AG04449 (cell line): ENCODE measurements at regions not wholly inside any gene's neighbourhood (a gene's known extent, or its start where the extent isn't known, plus 50 kb on each side); places are given as distances from the start of the nearest gene placed in this dataset.

ENCODE experiments used
- CTCF ChIA-PET: fragments of 350-600 bp; formaldehyde crosslinking; extraction: SDS; loops from one replicate; lab custom pipeline; 2021; ENCODE audit warnings: antibody characterized with exemption; lab: Yijun Ruan, JAX
- POLR2A ChIA-PET: fragments of 400-600, 350-600 bp; formaldehyde crosslinking; extraction: SDS; loops from one replicate; lab custom pipeline; 2020; ENCODE audit warnings: antibody characterized with exemption, inconsistent platforms; lab: Yijun Ruan, JAX
- DNase-seq: peaks from one replicate; pipeline ENCODE4 v3.0.0-alpha.2; 2010; ENCODE audit warnings: low read depth, low spot score
- H3K4me3 ChIP-seq: 2 replicates; pipeline ENCODE4 v1.5.1; 2011; ENCODE audit warnings: low read depth, mild to moderate bottlenecking, control low read depth, low read length
- TF ChIP-seq, protein P1 (sequence below): IDR thresholded peaks from one replicate; pipeline ENCODE4 v1.5.1; 2011; ENCODE audit warnings: mild to moderate bottlenecking, moderate library complexity, low read length, control low read depth, inconsistent platforms; ENCODE audit not compliant: insufficient read depth; ENCODE audit errors: missing control alignments

DNA sequence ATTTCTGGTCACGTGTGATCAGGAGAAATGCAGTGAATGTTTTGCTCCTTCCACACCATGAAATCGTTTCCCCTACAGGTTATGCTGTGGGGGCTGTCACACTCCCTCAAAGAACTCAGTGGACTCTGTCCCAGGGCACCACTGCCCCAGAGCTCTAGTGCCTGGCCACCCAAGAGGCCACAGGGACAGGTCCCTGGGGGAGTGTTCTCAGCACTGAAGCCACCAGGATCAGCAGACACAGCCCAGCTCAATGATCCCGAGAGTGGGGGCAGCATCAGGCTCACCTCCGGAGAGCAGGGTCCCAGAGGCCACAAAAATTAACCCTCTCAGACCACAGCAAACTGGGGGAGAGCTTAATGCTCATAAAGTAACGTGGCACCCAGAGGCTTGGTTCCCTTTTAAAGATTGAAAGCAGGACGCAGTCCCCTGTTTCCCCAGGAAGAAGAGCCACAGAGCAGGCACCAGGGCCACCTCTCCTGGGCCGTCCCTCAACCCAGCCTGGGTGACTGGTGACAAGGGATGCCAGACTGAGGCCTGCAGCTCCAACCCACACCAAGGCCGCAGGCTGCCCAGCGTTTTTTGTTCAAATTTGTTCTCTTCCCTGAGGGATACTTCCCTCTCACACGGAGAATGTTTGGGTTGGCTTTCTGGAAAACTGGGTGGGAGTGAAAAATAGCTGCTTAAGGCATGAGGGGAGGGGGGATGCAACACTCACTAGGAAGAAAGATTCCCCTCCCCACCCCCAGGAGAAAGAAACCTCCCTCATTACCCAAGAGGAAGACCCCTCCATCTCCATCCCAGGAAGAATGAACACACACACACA, 123.3 kb upstream of the IGF1R start:
- CTCF ChIA-PET: interaction anchor here (0.7 to 4.2 kb wide), 4 partner anchors 10 to 326 kb away, joined by 3 to 30 read pairs (median 4); partner anchors contain the start of gene IGF1R
- H3K4me3 ChIP-seq: no peak overlapping the region
- POLR2A ChIA-PET: no interaction called here
- TF ChIP-seq, protein P1, sequence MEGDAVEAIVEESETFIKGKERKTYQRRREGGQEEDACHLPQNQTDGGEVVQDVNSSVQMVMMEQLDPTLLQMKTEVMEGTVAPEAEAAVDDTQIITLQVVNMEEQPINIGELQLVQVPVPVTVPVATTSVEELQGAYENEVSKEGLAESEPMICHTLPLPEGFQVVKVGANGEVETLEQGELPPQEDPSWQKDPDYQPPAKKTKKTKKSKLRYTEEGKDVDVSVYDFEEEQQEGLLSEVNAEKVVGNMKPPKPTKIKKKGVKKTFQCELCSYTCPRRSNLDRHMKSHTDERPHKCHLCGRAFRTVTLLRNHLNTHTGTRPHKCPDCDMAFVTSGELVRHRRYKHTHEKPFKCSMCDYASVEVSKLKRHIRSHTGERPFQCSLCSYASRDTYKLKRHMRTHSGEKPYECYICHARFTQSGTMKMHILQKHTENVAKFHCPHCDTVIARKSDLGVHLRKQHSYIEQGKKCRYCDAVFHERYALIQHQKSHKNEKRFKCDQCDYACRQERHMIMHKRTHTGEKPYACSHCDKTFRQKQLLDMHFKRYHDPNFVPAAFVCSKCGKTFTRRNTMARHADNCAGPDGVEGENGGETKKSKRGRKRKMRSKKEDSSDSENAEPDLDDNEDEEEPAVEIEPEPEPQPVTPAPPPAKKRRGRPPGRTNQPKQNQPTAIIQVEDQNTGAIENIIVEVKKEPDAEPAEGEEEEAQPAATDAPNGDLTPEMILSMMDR: no peak
- DNase-seq: no peak

DNA sequence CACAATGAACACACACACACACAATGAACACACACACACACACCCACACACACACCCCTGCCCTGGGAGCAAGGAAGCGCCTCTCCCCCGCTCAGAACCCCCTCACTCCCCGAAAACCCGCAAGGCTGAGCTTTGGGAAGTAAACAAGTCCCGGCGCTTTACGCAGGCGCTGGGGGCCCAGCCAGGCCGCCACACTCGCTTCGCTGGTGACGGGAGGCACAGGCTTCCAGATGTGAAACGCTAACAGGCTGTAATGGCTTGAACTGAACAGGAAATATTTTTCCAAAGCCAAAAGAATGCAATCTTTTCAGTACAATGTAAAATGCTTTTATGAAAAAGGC, 122.7 kb upstream of the IGF1R start:
- no peak overlapping the region; the same call in 1 of the 2 replicates for H3K4me3 ChIP-seq
- TF ChIP-seq, protein P1: no peak
- no peak for DNase-seq
- ChIA-PET CTCF (interaction anchor here (0.6 to 4.2 kb wide), 5 partner anchors 9 to 326 kb away, joined by 3 to 30 read pairs (median 4); partner anchors contain the start of gene IGF1R), POLR2A (no interaction called here)

DNA sequence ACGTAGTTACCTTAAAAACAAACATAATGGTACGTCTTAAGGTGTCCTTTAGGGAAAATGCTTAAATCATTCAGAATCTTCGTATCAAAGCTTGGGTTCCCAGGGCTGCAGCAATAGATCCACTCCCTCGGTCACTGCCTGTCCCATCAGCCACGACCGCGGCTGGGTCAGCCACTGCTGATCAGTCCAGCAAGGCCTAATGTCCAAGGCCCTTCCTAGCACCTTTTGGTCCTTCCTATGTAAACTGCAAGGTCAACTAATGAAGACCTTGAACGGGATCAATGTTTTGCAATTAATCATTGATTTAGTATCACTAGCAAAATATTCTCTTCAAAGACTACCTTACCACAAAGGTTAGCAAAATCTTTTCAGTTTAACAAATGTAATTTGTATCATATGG, 122.2 kb upstream of the IGF1R start:
- POLR2A ChIA-PET: no interaction called here
- H3K4me3 ChIP-seq: no peak overlapping the region
- TF ChIP-seq, protein P1: no peak
- no peak for DNase-seq
- CTCF ChIA-PET: interaction anchor here (0.6 to 1.9 kb wide), 3 partner anchors 10 to 325 kb away, joined by 4 read pairs; no protein-coding TSS in a partner anchor

DNA sequence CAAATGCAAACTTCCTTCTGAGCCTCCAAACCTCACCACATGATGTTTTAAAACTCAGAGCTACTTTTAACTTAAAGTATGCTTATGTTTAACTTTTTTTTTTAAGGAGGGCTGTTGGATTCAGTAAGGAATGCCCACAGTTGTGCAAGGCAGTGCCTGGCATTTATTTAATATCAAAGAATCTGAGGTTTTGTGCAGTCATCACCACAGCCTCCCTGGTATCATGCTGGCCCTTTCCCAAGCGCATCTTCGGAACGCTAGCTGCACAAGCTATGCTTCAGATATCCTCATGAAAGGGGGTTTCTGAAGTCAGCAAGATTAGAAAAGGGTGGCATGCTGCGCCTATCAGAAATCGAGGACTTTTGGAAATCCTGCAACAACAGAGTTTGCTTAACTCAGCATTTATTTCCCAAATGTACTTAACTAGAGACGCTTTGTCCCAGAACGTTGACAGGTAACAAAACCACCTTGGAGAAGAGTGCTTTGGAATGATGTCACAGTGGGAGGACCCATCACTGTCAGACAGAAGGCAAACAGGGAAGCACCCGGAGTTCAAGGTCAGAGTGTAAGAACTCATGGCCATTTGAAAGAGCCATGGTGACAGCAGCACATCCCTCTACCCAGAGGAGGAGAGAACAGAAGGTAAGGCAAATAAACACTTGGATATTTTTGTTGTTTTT, 120.2 kb upstream of the IGF1R start:
- no peak for DNase-seq
- ChIA-PET CTCF (interaction anchor here (0.6 to 3.7 kb wide), 4 partner anchors 9 to 685 kb away, joined by 3 to 23 read pairs (median 10); no protein-coding TSS in a partner anchor), POLR2A (no interaction called here)
- H3K4me3 ChIP-seq: no peak overlapping the region
- TF ChIP-seq, protein P1: no peak

DNA sequence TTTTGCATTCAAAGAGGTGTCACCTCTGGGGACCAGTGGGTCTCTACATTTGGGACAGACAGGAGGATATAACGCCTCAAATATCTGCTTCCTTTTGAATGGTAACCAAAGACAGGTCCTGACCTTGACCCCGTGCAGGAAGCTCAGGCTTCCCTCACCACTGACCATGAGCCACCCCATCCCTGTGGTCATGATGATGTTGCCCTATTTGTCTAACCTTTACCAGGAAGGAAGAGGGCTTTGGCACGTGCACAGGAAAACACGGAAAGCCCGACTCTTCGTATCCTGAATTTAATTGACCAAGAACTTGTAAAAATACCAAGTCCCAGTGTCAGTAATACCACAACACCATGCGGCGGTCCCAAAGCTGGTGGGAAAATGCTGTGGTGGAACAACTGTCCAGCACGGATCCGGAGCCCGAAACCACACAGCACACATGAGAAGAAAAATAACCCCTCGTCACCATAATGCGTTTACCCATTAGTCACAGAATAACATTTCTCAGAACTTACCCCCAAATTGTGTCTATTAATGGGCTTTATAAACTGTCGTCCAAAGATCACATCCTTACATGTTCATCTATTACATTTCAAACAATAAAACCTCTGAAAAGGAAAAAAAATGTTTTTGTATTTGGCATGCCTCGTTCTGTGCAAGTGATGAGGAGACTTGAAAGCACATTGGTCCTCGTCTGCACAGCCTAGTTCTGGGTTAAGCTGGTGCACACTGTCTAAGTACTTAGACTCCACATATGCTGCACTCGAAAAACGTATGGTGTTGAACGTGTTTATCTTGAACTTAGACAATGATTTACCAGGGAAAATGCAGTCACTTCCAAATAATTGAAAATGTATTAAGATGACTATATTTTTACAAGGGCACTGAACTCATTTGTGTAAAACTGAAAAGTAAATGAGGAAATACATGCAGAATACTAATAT, 118.9 kb upstream of the IGF1R start:
- DNase-seq: no peak
- CTCF ChIA-PET: interaction anchor here (3.7 kb wide), 1 partner anchor 10 kb away, joined by 23 read pairs; no protein-coding TSS in a partner anchor
- TF ChIP-seq, protein P1: no peak
- POLR2A ChIA-PET: no interaction called here
- no peak overlapping the region for H3K4me3 ChIP-seq
